Left colon (tissue), 2 donors: ENCODE measurements at regions not wholly inside any gene's neighbourhood (a gene's known extent, or its start where the extent isn't known, plus 50 kb on each side); places are given as distances from the start of the nearest gene placed in this dataset.

Experiments
- ATAC-seq: fragments of 200-7000 bp; cut with Tn5 transposase; one replicate; pipeline ENCODE4 v1.9.1; 2020; ENCODE audit warnings: mild to moderate bottlenecking, moderate library complexity
- DNase-seq, 2 donors: peaks; one replicate each; pipeline ENCODE4 v3.0.0-alpha.2; 2020
- intact Hi-C, 2 donors: fragments of 100-400 bp; cut with DNase I in 1 of 2; cut with micrococcal nuclease in 1 of 2; formaldehyde crosslinking; loops; one replicate each; pipeline versions ENCODE4 v1.11.2 to v1.14.0; 2022; cut with DNase I, micrococcal nuclease
- donor health status: DM: no; HTN: no; CAD: no.
- donor health status: DM: yes; HTN: yes; CAD: no.

- DNase-seq (no peak), ATAC-seq (no peak)
- intact Hi-C loops: no loop called here
Observed at GRCh38 chrX:79645749-79646148, 278.6 kb upstream of the ITM2A start.

- ATAC-seq: no peak
Observed at GRCh38 chrX:79631526-79631925, 264.4 kb upstream of the ITM2A start.

GRCh38 chrX:79630033-79631009, 263.2 kb upstream of the ITM2A start:
- intact Hi-C loops: no loop called here
- peak; percentile 76 for ATAC-seq
- no peak for DNase-seq

More at GRCh38 chrX:79631526-79631925, 264.4 kb upstream of the ITM2A start:
- intact Hi-C loops: no loop called here
- no peak for DNase-seq

GRCh38 chrX:79623098-79623762, 256.1 kb upstream of the ITM2A start:
- ATAC-seq (peak; percentile 93), DNase-seq (no peak)
- intact Hi-C loops: no loop called here

- DNase-seq: no peak
- ATAC-seq: peak; percentile 55
- intact Hi-C loops: no loop called here
Observed at GRCh38 chrX:79618280-79618679, 251.1 kb upstream of the ITM2A start.

- peak; percentile 83 for ATAC-seq
- peak; percentile 29 to 36 for DNase-seq
- intact Hi-C loops: no loop called here
Observed at GRCh38 chrX:79604364-79604763, 237.2 kb upstream of the ITM2A start.

- ATAC-seq: peak; percentile 83
- intact Hi-C loops: no loop called here
- DNase-seq: peak in 1 of 2 donors; percentile 18
Observed at GRCh38 chrX:79601341-79602131, 234.4 kb upstream of the ITM2A start.

GRCh38 chrX:79592259-79592658, 225.1 kb upstream of the ITM2A start:
- intact Hi-C loops: no loop called here
- ATAC-seq: no peak
- DNase-seq: no peak

GRCh38 chrX:79588233-79588632, 221.1 kb upstream of the ITM2A start:
- intact Hi-C loops: no loop called here
- ATAC-seq (no peak), DNase-seq (no peak)

GRCh38 chrX:79573760-79574159, 206.6 kb upstream of the ITM2A start:
- intact Hi-C loops: no loop called here
- no peak for ATAC-seq
- DNase-seq: no peak

GRCh38 chrX:79572566-79572965, 205.4 kb upstream of the ITM2A start:
- no peak for DNase-seq
- intact Hi-C loops: no loop called here
- ATAC-seq: no peak

- ATAC-seq: no peak
- intact Hi-C loops: no loop called here
- no peak for DNase-seq
Observed at GRCh38 chrX:79570524-79571240, 203.5 kb upstream of the ITM2A start.

- intact Hi-C loops: no loop called here
- DNase-seq: no peak
- ATAC-seq: no peak
Observed at GRCh38 chrX:79568309-79568708, 201.2 kb upstream of the ITM2A start.

- intact Hi-C loops: no loop called here
- ATAC-seq (no peak), DNase-seq (no peak)
Observed at GRCh38 chrX:79564362-79564761, 197.2 kb upstream of the ITM2A start.

- intact Hi-C loops: no loop called here
- ATAC-seq (no peak), DNase-seq (no peak)
Observed at GRCh38 chrX:79559290-79559689, 192.2 kb upstream of the ITM2A start.

GRCh38 chrX:79557212-79557611, 190.1 kb upstream of the ITM2A start:
- no peak for DNase-seq
- intact Hi-C loops: no loop called here

GRCh38 chrX:79556800-79557199, 189.7 kb upstream of the ITM2A start:
- intact Hi-C loops: no loop called here
- DNase-seq (no peak), ATAC-seq (no peak)

More at GRCh38 chrX:79557212-79557611, 190.1 kb upstream of the ITM2A start:
- ATAC-seq: no peak

GRCh38 chrX:79530310-79531108, 163.4 kb upstream of the ITM2A start:
- no peak for ATAC-seq
- no peak for DNase-seq
- intact Hi-C loops: no loop called here
